ENCODE measurements at regions not wholly inside any gene's neighbourhood (a gene's known extent, or its start where the extent isn't known, plus 50 kb on each side); places are given as distances from the start of the nearest gene placed in this dataset.

DNA sequence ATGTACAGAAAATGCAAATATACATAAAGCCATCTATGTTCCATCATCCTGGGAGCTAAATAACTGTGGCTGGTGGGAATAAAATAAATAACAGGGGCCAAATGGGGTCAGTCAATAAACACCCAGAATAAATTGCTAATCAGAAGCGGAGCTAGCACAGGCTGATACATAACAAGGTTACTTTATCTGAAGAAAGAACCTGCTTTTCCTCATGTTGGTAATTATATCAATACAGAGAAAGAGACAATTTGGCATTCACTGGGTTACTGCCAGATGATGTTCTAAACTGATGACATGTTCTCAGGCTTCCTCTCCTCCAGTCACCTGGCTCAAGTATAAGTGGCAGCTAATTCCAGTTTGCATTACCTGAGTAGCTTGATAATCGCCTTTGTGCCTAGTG lies 144.9 kb upstream of the CD180 start:
- no peak for DNase-seq
- Histone ChIP-seq H3K9me3 (ENCODE audit: control insufficient read depth, low read depth, low read length) (peaks cover 9% of the 10 kb centered on the region), H3K27me3 (ENCODE audit: control insufficient read depth, insufficient read depth, low read length) (no peaks in the 10 kb centered on the region), H3K4me1 (ENCODE audit: control insufficient read depth, insufficient read depth, low read length) (no peaks in the 10 kb centered on the region), H3K4me3 (ENCODE audit: low read length) (no peak overlapping the region), H3K27ac (ENCODE audit: low read length) (no peak overlapping the region), H3K36me3 (ENCODE audit: control insufficient read depth, insufficient read depth, low read length) (no peaks in the 10 kb centered on the region)
- no CpG with 5 or more reads among the region's 2 CpGs for WGBS (ENCODE audit: insufficient coverage, low lambda C conversion rate)

DNA sequence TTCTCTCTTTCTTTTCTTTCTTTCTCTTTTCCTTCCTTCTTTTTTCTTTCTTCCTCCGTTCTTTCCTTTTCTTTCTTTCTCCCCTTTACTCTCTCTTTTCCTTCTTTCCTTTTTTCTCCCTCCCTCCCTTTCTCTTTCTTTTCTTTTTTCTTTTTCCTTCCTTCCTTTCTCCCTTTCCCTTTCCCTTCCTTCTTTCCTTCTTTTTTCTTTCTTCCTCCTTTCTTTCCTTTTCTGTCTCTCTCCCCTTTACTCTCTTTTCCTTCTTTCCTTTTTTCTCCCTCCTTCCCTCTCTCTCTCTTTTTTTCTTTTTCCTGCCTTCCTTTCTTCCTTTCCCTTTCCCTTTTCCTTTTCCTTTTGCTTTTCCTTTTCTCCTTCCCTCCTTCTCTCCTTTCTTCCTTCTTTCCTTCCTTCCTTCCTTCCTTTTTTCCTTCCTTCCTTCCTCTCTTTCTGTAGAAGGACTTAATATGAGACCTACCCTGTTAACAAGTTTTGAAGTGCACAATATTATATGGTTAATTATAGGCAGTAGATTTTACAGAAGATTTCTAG lies 142.7 kb upstream of the CD180 start:
- DNase-seq = no peak
- Histone ChIP-seq H3K36me3 (ENCODE audit: control insufficient read depth, insufficient read depth, low read length) (no peaks in the 10 kb centered on the region), H3K9me3 (ENCODE audit: control insufficient read depth, low read depth, low read length) (no peaks in the 10 kb centered on the region), H3K27me3 (ENCODE audit: control insufficient read depth, insufficient read depth, low read length) (no peaks in the 10 kb centered on the region), H3K4me3 (ENCODE audit: low read length) (no peak overlapping the region), H3K27ac (ENCODE audit: low read length) (no peak overlapping the region), H3K4me1 (ENCODE audit: control insufficient read depth, insufficient read depth, low read length) (no peaks in the 10 kb centered on the region)
- 98% methylated on average over 1 of the region's 1 CpG for WGBS (ENCODE audit: insufficient coverage, low lambda C conversion rate)

DNA sequence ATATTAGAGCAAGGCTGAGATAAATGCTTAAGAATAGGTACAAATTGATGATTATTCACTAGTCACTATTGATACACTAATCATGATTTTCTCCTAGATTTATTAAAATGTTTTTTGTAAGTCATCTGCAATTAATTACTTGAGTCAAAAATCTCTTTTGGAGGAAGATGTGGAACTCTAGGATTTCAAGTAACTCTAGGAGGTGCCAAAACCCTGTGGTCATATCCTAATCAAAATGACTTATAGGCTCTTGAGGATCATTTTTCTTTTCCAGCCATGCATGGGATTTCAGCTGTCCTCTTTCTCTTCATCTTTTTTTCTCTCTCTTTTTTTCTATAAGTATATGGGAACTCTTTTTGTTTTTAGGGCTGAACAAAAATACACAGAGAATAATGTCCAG lies 141.8 kb upstream of the CD180 start:
- H3K27me3 ChIP-seq (ENCODE audit: control insufficient read depth, insufficient read depth, low read length) = no peaks in the 10 kb centered on the region
- no peaks in the 10 kb centered on the region for H3K9me3 ChIP-seq (ENCODE audit: control insufficient read depth, low read depth, low read length)
- no peaks in the 10 kb centered on the region for H3K4me1 ChIP-seq (ENCODE audit: control insufficient read depth, insufficient read depth, low read length)
- H3K27ac ChIP-seq (ENCODE audit: low read length) = no peak overlapping the region
- DNase-seq = no peak
- no peaks in the 10 kb centered on the region for H3K36me3 ChIP-seq (ENCODE audit: control insufficient read depth, insufficient read depth, low read length)
- H3K4me3 ChIP-seq (ENCODE audit: low read length) = no peak overlapping the region

DNA sequence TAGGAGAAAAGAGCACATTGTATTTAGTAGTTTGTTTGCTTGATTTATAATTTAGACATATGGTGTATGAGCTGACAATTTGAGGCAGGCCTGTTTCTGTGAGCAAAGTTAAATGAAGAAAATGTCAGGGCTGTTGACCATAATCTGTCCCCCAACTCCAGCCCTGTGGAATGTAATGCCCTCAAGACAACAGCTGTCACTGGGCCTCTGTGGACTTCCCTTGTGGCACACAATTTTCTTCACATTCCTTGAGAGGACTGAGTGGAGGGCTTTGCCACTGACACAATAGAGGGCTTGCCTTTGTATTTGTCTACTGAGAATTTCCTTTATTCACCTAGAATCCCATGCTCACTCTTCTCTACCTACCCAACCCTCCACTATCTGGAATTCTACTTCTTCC lies 141.2 kb upstream of the CD180 start:
- no peak overlapping the region for H3K27ac ChIP-seq (ENCODE audit: low read length)
- no peaks in the 10 kb centered on the region for H3K36me3 ChIP-seq (ENCODE audit: control insufficient read depth, insufficient read depth, low read length)
- H3K9me3 ChIP-seq (ENCODE audit: control insufficient read depth, low read depth, low read length) = no peaks in the 10 kb centered on the region
- no peak overlapping the region for H3K4me3 ChIP-seq (ENCODE audit: low read length)
- H3K4me1 ChIP-seq (ENCODE audit: control insufficient read depth, insufficient read depth, low read length) = no peaks in the 10 kb centered on the region
- no peaks in the 10 kb centered on the region for H3K27me3 ChIP-seq (ENCODE audit: control insufficient read depth, insufficient read depth, low read length)
- DNase-seq = no peak

DNA sequence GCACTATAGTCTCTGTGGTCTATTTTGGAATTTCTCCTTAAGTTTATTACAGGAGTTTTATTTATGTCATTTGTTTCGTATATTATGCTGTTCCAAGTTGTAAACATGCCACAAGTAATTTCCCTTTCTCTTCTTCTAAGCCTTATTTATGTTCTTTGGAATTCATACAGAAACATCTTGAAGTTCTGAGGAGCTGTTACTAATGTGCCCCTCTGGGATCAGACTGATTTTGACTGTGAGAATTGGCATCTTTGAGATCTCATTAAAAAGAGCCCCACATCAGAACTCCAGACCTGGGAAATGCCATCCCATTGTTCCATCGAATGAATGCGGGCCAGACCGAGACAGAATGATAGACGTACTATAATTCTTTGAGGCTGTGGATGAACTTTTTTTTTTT lies 138.8 kb upstream of the CD180 start:
- H3K4me3 ChIP-seq (ENCODE audit: low read length) = no peak overlapping the region
- peaks cover 5% of the 10 kb centered on the region for H3K9me3 ChIP-seq (ENCODE audit: control insufficient read depth, low read depth, low read length)
- no peak overlapping the region for H3K27ac ChIP-seq (ENCODE audit: low read length)
- DNase-seq = no peak
- H3K4me1 ChIP-seq (ENCODE audit: control insufficient read depth, insufficient read depth, low read length) = no peaks in the 10 kb centered on the region
- H3K36me3 ChIP-seq (ENCODE audit: control insufficient read depth, insufficient read depth, low read length) = no peaks in the 10 kb centered on the region
- WGBS (ENCODE audit: insufficient coverage, low lambda C conversion rate) = 70% methylated on average over 2 of the region's 5 CpGs
- H3K27me3 ChIP-seq (ENCODE audit: control insufficient read depth, insufficient read depth, low read length) = no peaks in the 10 kb centered on the region

DNA sequence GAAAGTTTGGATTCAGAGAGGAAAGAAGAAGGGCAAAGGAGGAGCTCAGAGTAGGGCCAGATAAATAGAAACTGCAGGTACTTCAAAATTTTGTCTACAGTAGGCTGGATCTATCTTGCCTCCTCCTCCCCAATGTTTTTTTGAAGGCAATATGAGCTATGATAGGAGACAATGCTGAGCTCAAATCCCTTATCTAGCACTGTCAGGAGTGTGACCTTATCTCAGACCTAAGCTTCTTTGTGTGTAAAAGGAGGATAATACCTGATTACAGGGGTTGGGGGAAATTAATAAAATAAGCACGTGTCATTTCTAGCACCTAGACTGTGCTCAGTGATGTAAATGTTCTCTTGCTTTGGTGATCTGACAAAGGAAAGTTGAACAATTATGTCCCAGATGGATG lies 137.8 kb upstream of the CD180 start:
- no peak for DNase-seq
- no peak overlapping the region for H3K4me3 ChIP-seq (ENCODE audit: low read length)
- peaks cover 8% of the 10 kb centered on the region for H3K9me3 ChIP-seq (ENCODE audit: control insufficient read depth, low read depth, low read length)
- no peaks in the 10 kb centered on the region for H3K4me1 ChIP-seq (ENCODE audit: control insufficient read depth, insufficient read depth, low read length)
- no peak overlapping the region for H3K27ac ChIP-seq (ENCODE audit: low read length)
- no peaks in the 10 kb centered on the region for H3K36me3 ChIP-seq (ENCODE audit: control insufficient read depth, insufficient read depth, low read length)
- 0% methylated on average over 1 of the region's 1 CpG for WGBS (ENCODE audit: insufficient coverage, low lambda C conversion rate)
- H3K27me3 ChIP-seq (ENCODE audit: control insufficient read depth, insufficient read depth, low read length) = no peaks in the 10 kb centered on the region

DNA sequence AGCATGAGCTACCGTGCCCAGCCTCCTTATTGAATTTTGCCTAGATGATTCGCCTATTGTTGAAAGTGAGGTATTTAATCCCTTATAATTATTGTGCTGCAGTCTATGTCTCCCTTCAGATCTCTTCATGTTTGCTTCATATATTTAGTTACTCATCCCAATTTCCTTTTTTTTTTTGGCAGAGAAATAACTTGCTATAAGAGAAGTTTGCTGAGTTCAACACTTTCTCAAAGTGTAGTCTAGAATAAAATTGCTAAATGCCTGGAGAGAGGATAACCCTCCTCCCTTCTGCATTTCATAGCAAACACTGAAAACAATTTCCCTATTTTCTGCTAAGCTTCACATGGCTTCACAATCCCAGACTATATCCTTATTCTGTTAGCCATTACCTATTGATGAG lies 136.6 kb upstream of the CD180 start:
- Histone ChIP-seq H3K36me3 (ENCODE audit: control insufficient read depth, insufficient read depth, low read length) (no peaks in the 10 kb centered on the region), H3K4me1 (ENCODE audit: control insufficient read depth, insufficient read depth, low read length) (no peaks in the 10 kb centered on the region), H3K27ac (ENCODE audit: low read length) (no peak overlapping the region), H3K4me3 (ENCODE audit: low read length) (no peak overlapping the region), H3K27me3 (ENCODE audit: control insufficient read depth, insufficient read depth, low read length) (no peaks in the 10 kb centered on the region), H3K9me3 (ENCODE audit: control insufficient read depth, low read depth, low read length) (peaks cover 8% of the 10 kb centered on the region)
- DNase-seq = no peak
- WGBS (ENCODE audit: insufficient coverage, low lambda C conversion rate) = no CpG with 5 or more reads among the region's 2 CpGs

DNA sequence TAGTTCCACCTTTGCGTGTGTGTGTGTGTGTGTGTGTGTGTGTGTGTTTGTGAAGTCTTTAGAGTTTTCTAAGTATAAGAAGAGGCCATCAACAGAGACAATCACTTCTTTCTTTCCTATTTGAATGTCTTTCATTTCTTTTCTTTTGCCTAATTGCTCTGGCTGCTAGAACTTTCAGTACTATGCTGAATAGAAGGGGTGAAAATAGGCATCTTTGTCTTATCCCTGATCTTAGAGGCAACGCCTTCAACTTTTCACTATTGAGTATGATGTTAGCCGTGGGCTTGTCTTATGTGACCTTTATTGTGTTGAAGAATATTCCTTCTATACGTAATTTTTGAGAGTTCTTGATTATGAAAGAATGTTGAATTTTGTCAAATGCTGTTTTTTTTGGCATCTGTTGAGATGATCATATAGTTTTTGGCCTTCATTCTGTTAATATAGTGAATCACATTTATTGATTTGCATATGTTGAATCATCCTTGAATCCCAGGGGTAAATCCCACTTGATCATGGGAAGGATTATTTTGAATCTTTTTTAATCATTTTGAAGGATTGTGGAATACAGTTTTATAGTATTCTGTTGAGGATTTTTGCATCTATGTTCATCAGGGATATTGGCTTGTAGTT lies 134.8 kb upstream of the CD180 start:
- DNase-seq = no peak
- H3K27ac ChIP-seq (ENCODE audit: low read length) = no peak overlapping the region
- no peaks in the 10 kb centered on the region for H3K36me3 ChIP-seq (ENCODE audit: control insufficient read depth, insufficient read depth, low read length)
- no peaks in the 10 kb centered on the region for H3K27me3 ChIP-seq (ENCODE audit: control insufficient read depth, insufficient read depth, low read length)
- H3K9me3 ChIP-seq (ENCODE audit: control insufficient read depth, low read depth, low read length) = peaks cover 8% of the 10 kb centered on the region
- no peaks in the 10 kb centered on the region for H3K4me1 ChIP-seq (ENCODE audit: control insufficient read depth, insufficient read depth, low read length)
- WGBS (ENCODE audit: insufficient coverage, low lambda C conversion rate) = no CpG with 5 or more reads among the region's 4 CpGs
- H3K4me3 ChIP-seq (ENCODE audit: low read length) = no peak overlapping the region

DNA sequence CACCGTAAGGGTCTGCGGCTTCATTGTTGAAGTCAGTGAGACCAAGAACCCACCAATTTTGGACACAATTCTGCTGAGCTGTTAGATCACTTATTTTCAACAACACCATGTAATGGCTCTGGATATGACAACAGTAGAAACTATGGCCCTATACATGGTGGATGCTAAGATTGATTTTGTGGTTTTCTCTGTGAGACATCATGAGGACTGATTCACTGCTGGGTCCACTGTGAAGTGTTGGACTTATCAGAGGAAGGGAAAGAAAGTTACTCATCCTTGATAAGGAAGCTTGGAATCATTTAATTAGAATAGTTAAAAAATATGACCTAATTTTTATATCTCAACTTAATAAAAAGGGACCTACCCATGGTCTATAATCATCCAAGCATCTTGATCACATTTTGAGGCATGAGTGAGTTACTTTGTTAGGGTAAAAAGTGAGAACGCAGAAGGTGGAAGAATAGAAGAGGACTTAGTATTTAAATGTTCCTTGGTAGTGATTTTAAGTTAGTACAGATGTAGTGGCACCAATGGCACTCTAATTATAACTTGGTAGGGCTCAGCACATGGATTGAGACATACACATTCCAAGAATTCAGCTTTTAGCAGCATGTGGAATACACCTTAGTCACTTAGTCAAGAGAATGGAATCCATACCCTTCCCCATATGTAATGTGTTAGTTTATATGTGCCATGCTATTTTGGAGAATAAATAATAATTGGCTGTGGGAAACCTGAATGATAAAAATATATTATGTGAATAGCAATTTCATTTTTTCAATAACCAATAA lies 123.5 kb upstream of the CD180 start:
- H3K36me3 ChIP-seq (ENCODE audit: control insufficient read depth, insufficient read depth, low read length) = no peaks in the 10 kb centered on the region
- peaks cover 5% of the 10 kb centered on the region for H3K9me3 ChIP-seq (ENCODE audit: control insufficient read depth, low read depth, low read length)
- no peaks in the 10 kb centered on the region for H3K4me1 ChIP-seq (ENCODE audit: control insufficient read depth, insufficient read depth, low read length)
- no peak overlapping the region for H3K4me3 ChIP-seq (ENCODE audit: low read length)
- H3K27me3 ChIP-seq (ENCODE audit: control insufficient read depth, insufficient read depth, low read length) = no peaks in the 10 kb centered on the region
- WGBS (ENCODE audit: insufficient coverage, low lambda C conversion rate) = 100% methylated on average over 1 of the region's 3 CpGs
- no peak for DNase-seq
- H3K27ac ChIP-seq (ENCODE audit: low read length) = no peak overlapping the region

DNA sequence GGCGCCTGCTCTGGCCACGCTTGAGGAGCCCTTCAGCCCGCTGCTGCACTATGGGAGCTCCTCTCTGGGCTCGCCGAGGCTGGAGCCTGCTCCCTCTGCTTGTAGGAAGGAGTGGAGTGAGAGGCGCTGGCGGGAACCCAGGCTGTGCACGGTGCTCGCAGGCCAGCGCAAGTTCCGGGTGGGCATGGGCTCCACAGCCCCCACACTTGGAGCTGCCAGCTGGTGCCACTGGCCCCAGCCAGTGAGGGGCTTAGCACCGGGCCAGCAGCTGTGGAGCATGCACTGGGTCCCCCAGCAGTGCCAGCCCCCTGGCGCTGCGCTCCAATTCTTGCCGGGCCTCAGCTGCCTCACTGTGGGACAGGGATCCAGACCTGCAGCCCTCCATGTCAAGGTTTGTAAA lies 122.1 kb upstream of the CD180 start:
- no peaks in the 10 kb centered on the region for H3K27me3 ChIP-seq (ENCODE audit: control insufficient read depth, insufficient read depth, low read length)
- no peak for DNase-seq
- no CpG with 5 or more reads among the region's 15 CpGs for WGBS (ENCODE audit: insufficient coverage, low lambda C conversion rate)
- H3K4me3 ChIP-seq (ENCODE audit: low read length) = no peak overlapping the region
- peaks cover 5% of the 10 kb centered on the region for H3K9me3 ChIP-seq (ENCODE audit: control insufficient read depth, low read depth, low read length)
- H3K4me1 ChIP-seq (ENCODE audit: control insufficient read depth, insufficient read depth, low read length) = no peaks in the 10 kb centered on the region
- no peaks in the 10 kb centered on the region for H3K36me3 ChIP-seq (ENCODE audit: control insufficient read depth, insufficient read depth, low read length)
- H3K27ac ChIP-seq (ENCODE audit: low read length) = no peak overlapping the region

DNA sequence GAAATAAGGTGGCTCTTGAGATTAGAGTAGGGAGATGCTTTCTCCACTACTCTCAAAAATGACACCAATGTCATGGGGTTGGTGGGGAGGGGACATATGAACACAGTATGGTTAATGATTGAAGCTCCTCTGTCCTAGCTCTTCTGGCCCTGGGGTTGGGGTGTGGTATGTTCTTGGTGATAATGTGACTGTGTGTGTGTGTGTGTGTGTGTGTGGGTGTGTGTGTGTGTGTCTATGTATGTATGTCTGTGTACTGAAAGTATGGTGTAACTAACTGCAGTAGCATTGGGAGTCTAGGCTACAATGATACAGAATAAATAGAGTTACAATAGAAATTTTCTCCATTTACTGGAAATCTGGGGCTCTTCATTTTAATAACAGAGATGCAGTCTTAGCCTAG lies 121.0 kb upstream of the CD180 start:
- Histone ChIP-seq H3K9me3 (ENCODE audit: control insufficient read depth, low read depth, low read length) (peaks cover 5% of the 10 kb centered on the region), H3K4me1 (ENCODE audit: control insufficient read depth, insufficient read depth, low read length) (no peaks in the 10 kb centered on the region), H3K27ac (ENCODE audit: low read length) (no peak overlapping the region), H3K4me3 (ENCODE audit: low read length) (no peak overlapping the region), H3K36me3 (ENCODE audit: control insufficient read depth, insufficient read depth, low read length) (no peaks in the 10 kb centered on the region), H3K27me3 (ENCODE audit: control insufficient read depth, insufficient read depth, low read length) (no peaks in the 10 kb centered on the region)
- peak in 1 of 2 donors; percentile 14 for DNase-seq

Data from large intestine (tissue), 3 donors.